ENCODE measurements at regions not wholly inside any gene's neighbourhood (a gene's known extent, or its start where the extent isn't known, plus 50 kb on each side); places are given as distances from the start of the nearest gene placed in this dataset.

DNA sequence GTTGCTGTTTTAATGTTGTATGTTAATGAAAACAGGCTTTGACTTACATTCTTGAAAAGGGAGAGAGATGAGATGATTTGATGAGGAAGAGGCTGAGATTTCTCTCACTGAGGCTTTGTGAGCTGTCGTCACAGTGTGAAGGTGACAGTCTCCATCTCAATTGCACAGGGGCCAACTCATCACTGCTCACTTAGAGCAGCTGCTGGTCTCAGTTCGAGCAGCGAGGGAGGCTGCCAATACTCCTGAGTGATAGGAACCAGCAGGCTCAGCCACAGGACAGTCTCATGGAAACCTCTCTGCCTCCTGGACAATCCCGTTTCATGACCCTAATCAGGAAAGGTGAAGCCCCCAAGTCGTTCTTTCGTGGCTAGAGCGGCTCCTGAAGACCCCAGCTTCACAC is 170.7 kb upstream of the SOX11 start:
- FAIRE-seq (no peak), DNase-seq (ENCODE audit: low read depth) (no peak)
- H3K4me3 ChIP-seq (ENCODE audit: low read depth, low read length), result no peak overlapping the region
- no peaks in the 10 kb centered on the region for H3K27me3 ChIP-seq (ENCODE audit: control insufficient read depth, insufficient read depth, low read length)
- no peaks in the 10 kb centered on the region for H3K36me3 ChIP-seq (ENCODE audit: control insufficient read depth, insufficient read depth, low read length)
- TF ChIP-seq, protein P1, sequence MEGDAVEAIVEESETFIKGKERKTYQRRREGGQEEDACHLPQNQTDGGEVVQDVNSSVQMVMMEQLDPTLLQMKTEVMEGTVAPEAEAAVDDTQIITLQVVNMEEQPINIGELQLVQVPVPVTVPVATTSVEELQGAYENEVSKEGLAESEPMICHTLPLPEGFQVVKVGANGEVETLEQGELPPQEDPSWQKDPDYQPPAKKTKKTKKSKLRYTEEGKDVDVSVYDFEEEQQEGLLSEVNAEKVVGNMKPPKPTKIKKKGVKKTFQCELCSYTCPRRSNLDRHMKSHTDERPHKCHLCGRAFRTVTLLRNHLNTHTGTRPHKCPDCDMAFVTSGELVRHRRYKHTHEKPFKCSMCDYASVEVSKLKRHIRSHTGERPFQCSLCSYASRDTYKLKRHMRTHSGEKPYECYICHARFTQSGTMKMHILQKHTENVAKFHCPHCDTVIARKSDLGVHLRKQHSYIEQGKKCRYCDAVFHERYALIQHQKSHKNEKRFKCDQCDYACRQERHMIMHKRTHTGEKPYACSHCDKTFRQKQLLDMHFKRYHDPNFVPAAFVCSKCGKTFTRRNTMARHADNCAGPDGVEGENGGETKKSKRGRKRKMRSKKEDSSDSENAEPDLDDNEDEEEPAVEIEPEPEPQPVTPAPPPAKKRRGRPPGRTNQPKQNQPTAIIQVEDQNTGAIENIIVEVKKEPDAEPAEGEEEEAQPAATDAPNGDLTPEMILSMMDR (IDR thresholded peaks at IDR 0.05; ENCODE audit: insufficient read depth, low read length, severe bottlenecking), result no peak

DNA sequence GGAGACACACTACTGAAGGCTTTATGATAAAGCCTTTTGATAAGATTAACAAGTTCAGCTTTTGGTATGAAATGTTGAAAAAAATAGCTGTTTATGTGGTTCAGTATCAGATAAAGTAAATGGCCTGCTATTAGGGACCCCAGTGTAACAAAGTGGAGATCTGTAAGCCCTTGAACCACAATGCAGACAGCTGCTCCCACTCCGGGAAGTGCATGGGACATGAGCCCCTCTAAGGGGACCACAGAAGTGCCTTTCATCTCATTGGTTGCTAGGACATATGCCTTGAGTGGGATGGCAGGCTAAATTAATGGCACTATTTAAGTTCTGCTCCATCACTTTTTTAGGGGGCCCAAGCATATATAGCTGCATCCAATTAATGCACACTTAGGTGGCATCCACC is 167.6 kb upstream of the SOX11 start:
- TF ChIP-seq, protein P1 (IDR thresholded peaks at IDR 0.05; ENCODE audit: insufficient read depth, low read length, severe bottlenecking), result no peak
- no peaks in the 10 kb centered on the region for H3K36me3 ChIP-seq (ENCODE audit: control insufficient read depth, insufficient read depth, low read length)
- FAIRE-seq (no peak), DNase-seq (ENCODE audit: low read depth) (no peak)
- no peaks in the 10 kb centered on the region for H3K27me3 ChIP-seq (ENCODE audit: control insufficient read depth, insufficient read depth, low read length)
- no peak overlapping the region for H3K4me3 ChIP-seq (ENCODE audit: low read depth, low read length)

DNA sequence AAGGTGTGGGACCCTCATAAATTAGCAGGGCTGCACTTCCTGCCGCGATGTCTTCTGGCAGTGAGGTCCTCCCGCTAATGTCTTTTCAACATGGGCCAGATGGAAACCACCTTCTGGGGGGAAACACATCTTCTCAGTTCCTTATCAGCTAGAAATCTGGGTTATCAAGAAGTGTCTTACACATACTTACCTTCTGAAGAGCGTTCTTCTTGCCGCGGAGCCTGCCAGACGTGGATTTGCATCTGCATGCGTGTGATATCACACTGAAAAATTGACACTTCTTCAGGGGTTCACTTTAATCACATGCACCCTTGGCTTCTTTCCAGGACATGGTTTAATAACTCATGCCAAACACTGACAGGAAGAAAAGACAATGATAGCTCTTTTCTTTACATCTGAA is 163.5 kb upstream of the SOX11 start:
- no peaks in the 10 kb centered on the region for H3K27me3 ChIP-seq (ENCODE audit: control insufficient read depth, insufficient read depth, low read length)
- no peaks in the 10 kb centered on the region for H3K36me3 ChIP-seq (ENCODE audit: control insufficient read depth, insufficient read depth, low read length)
- H3K4me3 ChIP-seq (ENCODE audit: low read depth, low read length), result no peak overlapping the region
- TF ChIP-seq, protein P1 (IDR thresholded peaks at IDR 0.05; ENCODE audit: insufficient read depth, low read length, severe bottlenecking), result no peak
- FAIRE-seq (no peak), DNase-seq (ENCODE audit: low read depth) (no peak)

DNA sequence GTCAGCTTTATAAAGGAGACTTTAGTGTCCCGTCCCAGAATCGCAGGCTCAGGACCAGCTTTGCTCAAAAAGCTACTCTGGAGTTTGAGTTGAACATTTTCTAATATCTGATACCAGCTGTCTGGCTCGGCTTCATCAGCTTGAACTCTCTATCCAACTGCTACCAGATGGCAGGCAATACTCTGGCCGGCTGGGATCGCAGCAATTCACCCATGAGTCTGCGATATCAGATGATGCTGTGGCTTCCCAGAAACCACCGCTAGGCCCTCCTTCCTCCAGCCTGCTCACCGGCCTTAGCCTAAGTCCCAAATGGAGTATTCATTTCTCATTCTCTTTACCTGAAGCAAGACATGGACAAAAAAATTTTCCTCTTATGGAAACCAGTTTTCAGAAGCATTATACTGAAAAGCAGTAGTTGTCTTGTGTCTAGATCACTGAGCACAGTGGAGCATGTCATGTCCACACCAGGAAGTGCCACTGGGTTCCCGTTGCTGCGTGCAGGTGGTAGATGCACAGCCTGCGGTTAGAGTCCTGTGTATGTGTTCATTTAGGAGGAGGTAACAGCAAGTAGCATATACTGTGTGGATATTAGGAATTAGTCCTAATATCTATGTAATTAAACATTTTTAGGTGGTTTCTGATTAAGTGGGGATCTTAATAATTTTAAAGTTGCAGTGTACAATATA is 162.0 kb upstream of the SOX11 start:
- no peaks in the 10 kb centered on the region for H3K36me3 ChIP-seq (ENCODE audit: control insufficient read depth, insufficient read depth, low read length)
- TF ChIP-seq, protein P1 (IDR thresholded peaks at IDR 0.05; ENCODE audit: insufficient read depth, low read length, severe bottlenecking), result no peak
- no peak for FAIRE-seq
- H3K27me3 ChIP-seq (ENCODE audit: control insufficient read depth, insufficient read depth, low read length), result no peaks in the 10 kb centered on the region
- H3K4me3 ChIP-seq (ENCODE audit: low read depth, low read length), result no peak overlapping the region
- DNase-seq (ENCODE audit: low read depth), result no peak

DNA sequence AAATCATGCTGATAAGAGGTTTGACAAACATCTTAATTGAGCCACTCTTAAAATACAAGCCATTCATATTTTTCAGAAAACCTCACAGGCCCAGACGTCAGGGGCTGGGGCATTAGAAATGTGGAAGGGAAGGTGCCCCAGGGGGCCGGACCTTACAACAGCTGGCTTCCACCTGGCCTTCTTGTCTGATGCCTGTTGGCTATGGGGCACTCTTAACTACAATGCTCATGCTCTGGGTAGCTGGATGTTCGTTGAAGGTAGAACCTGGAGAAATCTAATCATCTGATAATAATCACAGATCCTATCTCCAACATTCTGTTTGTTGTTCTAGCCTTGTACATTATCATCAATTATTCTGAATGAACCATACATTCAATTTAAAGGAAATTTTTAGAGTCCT is 156.9 kb upstream of the SOX11 start:
- FAIRE-seq, result no peak
- TF ChIP-seq, protein P1 (IDR thresholded peaks at IDR 0.05; ENCODE audit: insufficient read depth, low read length, severe bottlenecking), result no peak
- no peak for DNase-seq (ENCODE audit: low read depth)
- H3K4me3 ChIP-seq (ENCODE audit: low read depth, low read length), result no peak overlapping the region
- no peaks in the 10 kb centered on the region for H3K36me3 ChIP-seq (ENCODE audit: control insufficient read depth, insufficient read depth, low read length)
- H3K27me3 ChIP-seq (ENCODE audit: control insufficient read depth, insufficient read depth, low read length), result no peaks in the 10 kb centered on the region

DNA sequence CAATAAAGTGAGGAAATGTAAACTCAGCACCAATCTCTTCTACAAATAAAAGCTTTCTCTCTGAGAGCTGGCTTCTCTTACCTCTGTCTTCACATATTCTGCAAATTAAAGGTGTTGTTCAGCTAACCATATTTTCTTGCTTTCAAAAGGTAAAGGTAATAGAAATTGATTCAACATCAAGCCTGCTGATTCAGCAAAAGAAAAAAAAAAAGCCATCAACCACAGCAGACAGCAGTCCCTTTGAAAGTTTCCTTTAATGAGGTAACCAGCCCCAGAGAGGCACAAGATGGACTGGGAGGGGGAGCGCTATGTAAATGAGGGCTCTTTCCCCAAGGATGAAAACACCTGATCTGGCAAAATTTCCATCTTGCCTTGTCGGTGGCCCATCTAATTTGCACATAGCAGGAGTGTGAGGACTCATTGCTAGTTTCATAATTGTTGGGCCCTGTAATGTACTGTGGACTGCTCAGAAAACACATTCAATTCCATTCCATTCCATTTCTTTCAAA is 154.9 kb upstream of the SOX11 start:
- TF ChIP-seq, protein P1 (IDR thresholded peaks at IDR 0.05; ENCODE audit: insufficient read depth, low read length, severe bottlenecking), result no peak
- FAIRE-seq (no peak), DNase-seq (ENCODE audit: low read depth) (no peak)
- Histone ChIP-seq H3K36me3 (ENCODE audit: control insufficient read depth, insufficient read depth, low read length) (no peaks in the 10 kb centered on the region), H3K4me3 (ENCODE audit: low read depth, low read length) (no peak overlapping the region), H3K27me3 (ENCODE audit: control insufficient read depth, insufficient read depth, low read length) (no peaks in the 10 kb centered on the region)
